ENCODE measurements at regions not wholly inside any gene's neighbourhood (a gene's known extent, or its start where the extent isn't known, plus 50 kb on each side); places are given as distances from the start of the nearest gene placed in this dataset.

DNA sequence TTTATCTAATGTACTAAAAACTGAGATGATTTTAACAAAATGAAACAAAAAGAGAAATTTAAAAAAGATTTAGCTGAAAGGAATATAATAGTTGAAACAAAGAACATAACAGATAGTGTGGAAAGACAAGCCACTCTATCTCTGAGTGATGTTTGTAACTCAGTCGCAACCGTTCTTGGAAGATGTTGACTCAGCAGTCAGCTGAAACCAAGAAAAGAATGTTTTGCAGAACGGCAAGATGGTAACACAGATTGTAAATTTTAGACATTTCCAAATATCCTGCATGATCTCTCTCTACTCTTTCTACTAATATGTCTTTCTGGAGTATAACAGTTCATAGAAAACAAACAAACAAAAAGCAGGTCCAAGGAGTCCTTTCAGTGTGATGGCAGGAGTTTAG, 746.1 kb upstream of the CDH6 start (continued):
- TF ChIP-seq CHD7 (IDR thresholded peaks at IDR 0.05; ENCODE audit: insufficient replicate concordance, low read length) (no peak), BCL11A (IDR thresholded peaks at IDR 0.05; ENCODE audit: low read depth in 2 of 2, low read length in 2 of 2) (no peak), HDAC6 (IDR thresholded peaks at IDR 0.05; ENCODE audit: low read depth, low read length) (no peak), EGR1 (IDR thresholded peaks at IDR 0.05; ENCODE audit: borderline replicate concordance, low read depth, low read length) (no peak)

All from H1 (cell line).